HG03060 (cell line): ENCODE measurements at regions not wholly inside any gene's neighbourhood (a gene's known extent, or its start where the extent isn't known, plus 50 kb on each side); places are given as distances from the start of the nearest gene placed in this dataset.
"Not testable (repeated sequence)": the region's sequence is repeated elsewhere in the genome, so short reads cannot be mapped to it uniquely, and the experiment has no call there.

ENCODE experiments used
- ATAC-seq: cut with Tn5 transposase; IDR thresholded peaks from one replicate; pipeline ENCODE4 v1.9.1; 2021; ENCODE audit warnings: low read depth, moderate number of reproducible peaks; ENCODE audit not compliant: unreplicated experiment

DNA sequence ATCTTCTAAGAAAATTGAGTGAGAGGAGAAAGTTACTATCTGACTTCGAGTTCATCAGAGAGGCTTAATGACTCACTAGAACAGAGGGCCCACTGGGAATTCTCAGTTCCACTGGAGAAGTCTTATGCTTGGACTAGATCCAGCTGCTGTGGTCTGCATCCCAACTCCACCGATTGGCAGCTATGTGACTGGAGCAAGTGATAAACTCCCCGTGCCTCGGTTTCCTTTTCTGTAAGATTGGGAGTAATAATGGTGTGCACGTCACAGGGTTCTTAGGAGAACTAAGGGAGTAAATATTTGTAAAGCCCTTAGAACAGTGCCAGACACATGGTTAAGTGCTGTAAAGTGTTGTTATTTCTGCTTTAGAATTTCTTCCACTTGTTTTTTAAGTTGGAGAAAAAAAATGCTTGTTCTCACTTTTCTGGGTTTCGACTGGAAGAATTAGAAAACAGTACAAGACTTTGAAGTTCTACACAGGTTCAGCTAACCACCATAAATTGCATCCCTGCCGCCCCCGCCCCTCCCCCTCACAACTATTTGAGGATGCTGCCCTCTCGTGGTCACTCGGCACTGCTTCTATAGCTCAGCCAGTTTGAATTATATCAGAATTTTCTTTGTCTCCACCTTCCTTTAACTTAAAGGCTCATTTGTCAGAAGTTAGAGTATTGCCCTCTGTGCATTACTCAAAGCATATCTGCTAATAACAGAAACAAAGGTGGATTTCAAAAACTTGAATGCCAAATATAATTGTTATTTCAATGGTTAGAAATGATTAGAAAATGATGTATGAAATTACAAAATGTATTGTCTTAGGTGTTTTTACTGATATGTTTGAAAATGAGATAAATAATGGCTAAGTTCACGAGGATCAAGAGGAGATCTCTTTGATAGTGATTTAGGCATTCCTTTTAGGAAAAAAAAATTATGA, 95.0 kb upstream of the IFNGR1 start:
- ATAC-seq, result no peak

DNA sequence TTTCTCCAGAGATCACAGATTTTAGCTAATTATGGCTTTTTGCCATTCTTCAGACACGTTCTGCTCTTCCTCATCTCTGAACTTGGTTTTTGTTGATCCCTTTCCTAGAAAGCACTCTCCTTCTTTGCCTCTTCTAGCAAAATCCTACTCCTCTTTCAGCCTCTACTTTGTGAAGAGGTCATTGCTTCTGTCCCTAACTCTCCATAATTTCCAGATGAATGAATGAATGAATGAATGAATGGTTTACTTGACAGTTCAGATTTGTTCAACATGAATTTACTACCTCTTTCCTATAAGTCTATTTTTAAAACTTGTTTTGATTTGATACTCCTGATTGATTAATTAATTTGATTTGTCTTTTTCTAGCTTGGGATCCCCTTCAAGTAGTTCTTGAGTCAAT, 94.0 kb upstream of the IFNGR1 start:
- ATAC-seq, result no peak

DNA sequence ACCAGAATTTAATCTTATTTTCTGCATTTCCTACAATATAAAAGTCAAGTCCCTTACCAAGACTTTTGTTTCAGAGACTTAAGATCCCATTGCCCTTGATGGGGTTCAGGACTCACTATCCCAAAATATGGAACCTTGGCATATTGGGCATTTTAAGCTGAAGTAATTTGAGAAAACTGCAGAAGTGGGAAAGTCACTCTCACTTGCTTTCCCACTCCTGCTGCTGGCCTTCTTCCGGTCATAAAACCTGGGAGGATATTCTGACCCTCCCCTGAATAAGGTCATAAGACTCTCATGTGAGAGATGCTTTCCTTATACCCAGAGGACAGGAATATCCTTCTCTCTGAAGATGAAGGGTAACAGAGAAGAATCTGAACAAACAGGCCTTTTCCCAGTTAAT, 92.8 kb upstream of the IFNGR1 start:
- no peak for ATAC-seq

DNA sequence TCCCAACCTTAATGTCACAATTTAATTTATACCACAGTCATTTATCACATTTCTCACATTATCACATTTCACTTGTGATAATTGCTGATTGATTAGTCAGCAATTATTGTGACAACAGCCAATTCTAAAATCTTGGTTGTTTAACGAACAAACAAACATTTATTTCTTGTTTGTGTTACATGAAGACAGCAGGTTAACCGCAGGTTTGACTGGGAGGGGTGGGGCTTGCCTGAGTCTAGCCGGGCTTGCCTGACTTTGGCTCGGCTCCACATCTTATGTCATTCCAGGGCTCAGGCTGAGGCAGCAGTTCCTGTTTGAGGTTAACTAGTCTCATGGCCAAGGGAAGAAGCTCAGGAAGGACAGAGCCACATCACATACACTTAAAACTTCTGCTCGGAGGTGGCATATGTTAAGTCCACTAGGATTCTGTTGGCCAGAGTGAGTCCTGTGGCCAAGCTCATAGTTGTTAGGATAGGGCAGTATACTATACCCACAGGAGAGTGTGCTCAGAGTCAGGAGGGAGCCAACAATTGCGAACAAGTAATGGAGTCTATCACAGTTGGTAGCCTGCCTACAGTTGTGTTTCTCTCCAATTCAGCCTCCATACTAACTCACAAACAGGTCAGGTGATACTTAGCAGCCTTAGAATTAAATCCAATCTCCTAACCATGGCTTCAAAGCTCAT, 90.0 kb upstream of the IFNGR1 start:
- no peak for ATAC-seq

DNA sequence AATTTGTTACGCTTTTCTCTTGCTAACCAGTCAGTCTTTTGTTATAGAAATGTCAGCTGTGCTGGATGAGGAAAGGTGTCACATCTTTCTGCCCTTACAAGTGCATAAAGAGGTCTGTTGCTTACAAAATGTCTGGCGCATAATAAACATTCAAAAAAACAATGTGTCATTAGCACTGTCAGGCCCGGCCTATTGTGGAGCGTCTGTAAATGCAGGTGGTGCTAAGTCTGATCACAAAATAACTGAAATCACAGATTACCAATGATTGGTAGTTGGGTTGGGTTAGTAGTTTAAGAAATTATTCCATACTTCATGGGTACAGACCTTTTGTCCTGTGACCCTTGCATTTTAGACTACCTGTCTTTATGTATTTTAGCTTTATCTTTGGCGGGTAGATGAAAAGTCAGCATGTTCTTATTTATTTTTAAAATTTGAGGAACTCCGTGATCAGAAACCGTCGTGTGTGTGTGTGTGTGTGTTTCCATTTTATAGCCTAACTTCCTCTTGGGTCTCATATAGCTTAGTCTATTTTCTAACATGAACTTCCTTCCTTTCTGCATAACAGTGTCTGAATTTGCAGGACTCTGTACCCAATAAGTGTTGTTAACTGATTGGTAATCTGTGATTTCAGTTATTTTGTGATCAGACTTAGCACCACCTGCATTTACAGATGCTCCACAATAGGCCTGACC, 88.1 kb upstream of the IFNGR1 start:
- no peak for ATAC-seq

DNA sequence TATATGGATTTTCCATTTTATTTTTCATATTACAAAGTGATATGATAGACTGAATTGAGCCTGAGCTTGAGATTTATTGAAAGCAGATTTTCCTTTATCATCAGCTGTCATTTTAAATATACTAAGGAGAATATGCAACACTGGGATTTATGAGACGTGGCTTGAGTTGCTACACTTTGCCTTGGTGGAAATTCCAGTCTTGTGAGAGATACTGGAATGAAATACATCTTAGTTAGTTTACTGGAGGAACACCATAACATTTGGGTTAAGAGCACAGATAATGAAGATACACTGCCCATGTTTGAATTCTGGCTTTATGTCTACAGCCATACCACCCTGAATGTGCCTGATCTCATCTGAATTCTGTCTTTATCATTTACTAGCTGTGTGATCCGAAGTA, 86.5 kb upstream of the IFNGR1 start:
- no peak for ATAC-seq

DNA sequence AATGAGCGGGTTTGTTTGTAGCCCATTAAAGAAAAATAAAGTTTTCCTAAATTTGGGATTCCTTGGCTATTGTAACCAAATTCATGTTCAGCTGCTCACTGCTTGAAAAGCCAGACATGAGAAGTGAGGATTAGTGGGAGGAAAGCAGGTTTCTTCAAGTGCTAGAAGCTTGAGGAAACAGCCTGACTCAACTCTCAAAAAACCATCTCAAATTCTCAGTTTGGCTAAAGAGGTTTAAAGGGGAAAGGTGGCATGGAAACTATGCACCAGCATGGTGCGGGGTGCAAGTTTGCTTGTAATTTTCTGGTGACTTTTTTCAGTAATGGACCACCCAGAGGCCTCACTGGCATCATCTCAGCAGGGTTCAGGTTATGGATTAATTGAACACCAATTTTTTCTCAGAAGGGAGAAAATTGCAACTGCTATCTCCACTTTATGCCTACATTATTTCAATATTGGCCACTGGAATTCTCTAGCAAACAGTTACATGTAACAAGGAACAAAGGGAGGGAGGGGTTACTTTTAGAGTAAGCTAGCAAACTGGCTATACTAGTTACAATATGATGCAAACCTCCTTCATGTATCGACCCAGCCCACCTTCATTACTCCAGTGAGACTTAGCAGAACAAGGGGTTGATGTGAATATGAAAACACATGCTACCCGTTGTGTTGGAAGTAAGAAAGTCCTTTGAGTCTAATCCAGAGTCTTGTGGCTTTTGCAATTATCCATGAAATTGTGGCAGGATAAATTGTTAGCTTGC, 85.0 kb upstream of the IFNGR1 start:
- ATAC-seq, result no peak

DNA sequence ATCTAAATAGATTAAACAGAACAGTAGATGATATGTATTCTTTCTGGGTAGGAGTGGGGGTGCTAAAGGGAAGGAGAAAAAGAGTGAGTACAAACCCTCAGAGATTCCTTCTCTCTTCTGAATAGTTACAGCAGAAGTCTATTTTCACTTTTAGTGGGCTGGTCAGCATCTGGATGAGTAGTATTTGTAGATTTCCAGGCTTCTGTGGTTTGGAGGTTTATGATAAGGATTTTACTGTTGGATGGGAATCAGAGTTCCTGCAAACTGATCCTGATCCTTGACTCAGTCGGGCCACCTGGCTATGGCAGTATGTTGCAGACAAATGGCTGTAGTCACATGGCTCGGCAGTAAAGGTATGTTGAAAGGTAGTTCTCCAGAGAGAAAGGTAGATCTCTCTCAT, 84.3 kb upstream of the IFNGR1 start:
- ATAC-seq, result no peak

DNA sequence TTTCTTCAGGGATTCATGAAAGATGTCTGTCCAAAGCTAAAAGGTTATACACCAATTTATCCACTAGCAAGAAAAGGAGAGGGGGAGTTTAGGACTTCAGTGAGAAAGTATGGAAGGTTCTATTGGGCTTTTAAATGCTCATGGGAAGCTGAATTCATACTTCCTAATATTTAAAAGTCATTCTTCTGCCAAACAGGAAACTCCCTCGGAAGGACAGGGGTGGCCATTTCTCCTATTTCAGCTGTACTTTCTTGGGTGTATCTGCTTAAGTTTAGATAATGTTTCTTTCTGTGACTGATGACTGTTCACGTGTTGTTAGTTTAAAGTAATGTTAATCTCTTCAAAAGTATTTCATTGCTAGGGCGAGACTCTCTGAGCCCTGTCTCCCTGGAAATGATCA, 80.5 kb upstream of the IFNGR1 start:
- no peak for ATAC-seq

DNA sequence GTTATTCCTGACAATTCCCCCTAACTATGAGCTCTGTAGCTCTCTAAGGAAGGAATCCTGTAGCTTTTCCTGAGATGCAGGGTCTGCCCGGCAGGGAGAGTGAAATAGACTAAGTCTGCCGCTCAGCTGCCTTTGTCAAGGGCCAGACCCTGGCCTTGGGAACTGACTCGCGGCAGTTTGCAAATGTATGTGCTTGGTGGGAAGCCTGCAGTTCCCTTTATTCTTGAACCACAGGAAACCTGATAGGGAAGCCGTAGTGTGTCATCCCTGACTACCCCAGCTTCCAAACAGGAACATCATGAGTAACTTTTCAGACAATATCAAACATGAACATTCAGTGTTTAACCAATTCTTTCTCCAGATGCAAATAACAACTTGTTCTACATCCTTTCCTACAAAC, 78.7 kb upstream of the IFNGR1 start:
- no peak for ATAC-seq

DNA sequence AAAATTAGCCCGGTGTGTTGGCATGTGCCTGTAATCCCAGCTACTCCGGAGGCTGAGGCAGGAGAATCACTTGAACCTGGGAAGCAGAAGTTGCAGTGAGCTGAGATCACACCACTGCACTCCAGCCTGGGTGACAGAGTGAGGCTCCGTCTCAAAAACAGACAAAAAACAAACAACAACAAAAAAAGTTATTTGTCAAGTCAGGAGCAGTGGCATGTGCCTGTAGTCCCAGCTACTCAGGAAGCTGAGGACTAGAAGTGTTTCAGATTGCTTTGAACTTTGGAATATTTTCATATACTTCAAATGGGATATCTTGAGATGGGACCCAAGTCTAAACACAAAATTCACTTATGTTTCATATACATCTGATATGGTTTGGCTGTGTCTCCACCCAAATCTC, 73.1 kb upstream of the IFNGR1 start:
- ATAC-seq, result not testable (repeated sequence)

DNA sequence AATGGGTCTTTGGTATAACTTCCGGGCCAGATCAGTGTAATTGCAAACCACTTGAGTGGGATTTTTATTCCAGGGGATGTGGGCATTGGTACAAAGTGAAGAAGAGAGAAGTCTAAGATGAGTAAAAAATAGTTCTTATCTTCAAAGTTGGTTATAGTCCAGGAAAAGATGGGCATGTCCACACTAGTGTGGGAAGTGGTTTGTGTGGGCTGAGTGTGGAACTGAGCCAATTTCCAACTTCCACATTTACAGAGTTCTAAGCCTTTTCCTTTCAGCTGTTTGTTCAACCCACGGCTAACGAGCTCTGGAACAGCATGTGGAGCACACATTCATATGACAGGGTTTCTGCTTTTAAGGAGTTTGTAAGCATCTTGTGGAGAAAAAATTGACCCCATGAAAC, 72.3 kb upstream of the IFNGR1 start:
- ATAC-seq, result no peak

DNA sequence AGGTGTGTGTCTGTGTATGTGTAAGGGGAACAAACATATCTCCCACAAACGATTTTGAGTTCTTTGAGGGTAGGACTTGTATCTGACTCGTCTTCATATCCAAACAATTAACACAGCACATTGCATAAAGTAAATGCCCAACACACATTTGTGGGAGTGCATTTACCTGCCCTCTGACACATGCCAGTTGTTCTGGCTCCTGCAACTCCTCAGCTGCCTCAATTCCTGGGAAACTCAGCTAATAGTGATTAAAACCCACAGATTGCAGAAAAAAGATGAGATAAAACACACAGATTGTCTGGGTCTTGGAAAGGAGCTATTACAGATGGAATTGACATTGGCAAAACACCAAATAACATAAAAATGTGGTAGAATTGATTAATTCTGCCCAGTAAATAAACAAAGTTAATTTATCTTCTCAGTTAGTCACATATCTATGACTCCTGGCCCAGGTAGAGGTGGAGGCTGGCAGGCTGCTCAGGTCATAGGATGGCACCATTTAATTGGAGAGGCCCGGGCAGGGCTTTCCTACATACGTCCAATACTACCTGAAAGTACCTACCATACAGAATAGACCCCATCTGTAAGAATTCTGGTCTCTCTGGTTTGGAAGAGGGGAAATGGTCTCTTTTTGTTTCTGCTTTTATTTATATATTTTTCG, 71.5 kb upstream of the IFNGR1 start:
- no peak for ATAC-seq

DNA sequence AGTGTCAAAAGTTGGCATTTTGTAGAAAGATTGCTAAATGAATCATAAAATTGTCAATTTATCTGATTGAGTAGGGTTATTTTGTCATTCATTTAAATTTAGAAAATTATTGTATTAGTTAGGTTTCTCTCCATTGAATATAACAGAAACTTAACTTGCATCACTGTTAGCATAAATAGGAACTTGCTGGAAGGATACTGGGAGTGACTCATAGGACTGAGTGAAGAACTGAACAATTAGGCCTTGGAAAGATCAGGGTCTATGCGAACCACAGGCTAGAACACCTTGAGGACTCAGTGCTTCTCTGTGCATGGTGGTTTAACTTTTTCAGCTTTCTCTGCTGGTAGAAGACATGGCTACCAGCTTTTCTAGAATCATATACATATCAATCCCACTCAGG, 67.7 kb upstream of the IFNGR1 start:
- no peak for ATAC-seq

DNA sequence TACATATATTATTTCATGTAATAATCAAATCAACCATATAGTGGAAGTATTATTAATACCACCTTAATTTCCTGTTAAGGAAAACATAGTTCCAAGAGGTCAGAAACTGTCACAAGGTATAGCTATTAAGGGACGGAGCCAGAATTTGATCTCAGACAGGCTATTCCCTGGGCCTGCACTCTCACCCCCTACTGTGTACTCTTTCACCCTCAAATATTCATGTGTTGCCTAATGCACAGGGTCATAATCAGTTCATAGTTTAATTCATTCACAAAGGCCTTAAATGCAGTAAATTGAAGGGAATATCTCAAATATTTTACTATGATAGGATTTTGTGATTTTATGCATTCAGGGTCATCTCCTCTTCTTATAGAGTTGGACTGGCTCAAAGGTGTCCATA, 67.2 kb upstream of the IFNGR1 start:
- ATAC-seq, result no peak

DNA sequence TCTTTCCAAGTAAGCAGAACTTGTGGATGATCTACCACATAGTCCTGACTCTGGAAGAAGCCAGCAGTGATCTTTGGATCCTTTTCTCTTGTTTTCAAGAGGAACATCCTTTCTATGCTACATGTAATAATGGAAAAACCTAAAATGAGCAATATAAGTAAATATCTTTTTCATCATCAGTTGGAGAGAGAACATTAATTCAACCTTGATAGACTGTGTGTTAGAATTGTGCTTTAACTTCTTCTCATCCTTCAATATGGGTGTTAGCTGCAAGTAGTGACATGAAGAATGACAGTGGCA, 65.6 kb upstream of the IFNGR1 start:
- no peak for ATAC-seq

DNA sequence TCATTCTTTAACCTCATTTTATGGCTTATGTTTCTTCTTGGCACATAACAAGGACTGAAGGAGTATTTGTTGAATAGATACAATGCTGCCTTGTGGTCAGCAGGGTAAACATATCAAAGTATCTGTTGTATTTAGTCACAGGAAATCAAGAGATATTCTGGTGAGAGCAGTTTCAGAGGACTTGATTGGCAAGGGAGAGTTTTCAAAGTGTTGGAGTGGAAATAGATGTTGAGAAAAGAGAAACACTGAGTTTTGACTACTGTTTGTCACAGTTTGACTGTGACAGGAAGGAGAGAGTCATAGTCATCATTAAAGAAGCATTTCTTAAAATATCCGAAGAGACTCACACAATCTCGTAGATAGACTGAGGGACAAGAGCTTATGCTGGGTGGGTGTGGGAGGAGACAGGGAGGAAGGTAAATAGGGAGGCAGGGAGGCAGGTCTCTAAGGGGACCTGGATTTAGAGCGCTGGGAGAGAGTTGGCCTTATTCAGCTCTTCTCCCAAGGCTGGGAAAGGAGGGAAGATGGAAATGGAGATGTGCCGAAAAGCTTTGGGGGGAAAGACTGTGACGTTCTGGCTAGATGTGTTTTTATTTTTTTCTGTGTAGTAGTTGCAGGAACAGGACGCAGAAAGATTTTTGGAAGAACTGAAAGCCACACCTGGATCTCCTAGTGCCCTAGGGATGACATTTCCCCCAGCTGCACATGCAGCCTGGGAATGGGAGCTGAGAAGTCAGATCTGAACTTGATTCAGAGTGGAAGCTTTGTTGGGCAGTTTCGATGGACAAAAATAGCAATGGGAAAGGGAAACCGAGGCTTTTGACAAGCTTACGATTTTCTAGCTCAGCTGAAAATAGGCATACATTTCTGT, 65.0 kb upstream of the IFNGR1 start:
- ATAC-seq, result peak; percentile 66

DNA sequence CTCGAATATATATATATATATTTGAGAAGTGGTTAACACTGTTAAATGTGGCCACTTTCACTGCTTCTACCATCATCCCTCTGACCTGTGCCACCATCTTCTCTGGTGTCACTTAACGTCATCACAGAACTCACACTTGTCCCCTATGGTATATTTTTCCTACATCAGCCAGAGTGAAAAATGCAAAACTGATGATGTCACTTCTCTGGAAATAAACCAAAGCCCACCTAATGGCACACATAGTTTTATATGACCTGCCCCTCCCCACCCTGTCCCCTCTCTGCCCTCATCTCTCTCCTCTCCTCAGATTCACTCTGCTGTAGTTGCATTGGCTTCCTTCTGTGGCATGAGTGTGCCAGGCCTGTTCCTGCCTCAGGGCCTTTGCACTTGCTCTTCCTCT, 63.9 kb upstream of the IFNGR1 start:
- ATAC-seq, result no peak

DNA sequence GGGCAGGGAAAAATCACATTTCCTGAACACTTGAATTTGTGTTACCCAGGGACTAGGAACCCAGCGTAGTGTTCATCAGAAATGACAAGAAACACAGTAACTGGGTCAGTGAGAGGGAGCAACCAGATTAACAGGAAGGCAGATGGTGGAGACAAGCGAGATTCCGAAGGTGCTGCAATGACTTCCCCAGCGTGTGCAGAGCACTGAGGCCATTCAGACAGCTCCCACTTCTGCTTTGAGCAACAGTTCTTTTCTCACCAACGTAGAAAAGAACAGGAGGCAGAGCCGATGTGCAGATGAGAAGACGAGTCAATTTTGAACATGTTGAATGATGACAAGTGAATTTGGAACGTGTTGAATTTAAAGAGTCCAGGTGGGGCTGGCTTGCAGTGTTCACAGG, 63.1 kb upstream of the IFNGR1 start:
- no peak for ATAC-seq
